ENCODE measurements at regions not wholly inside any gene's neighbourhood (a gene's known extent, or its start where the extent isn't known, plus 50 kb on each side); places are given as distances from the start of the nearest gene placed in this dataset.

GRCh38 chr6:88311561-88311960, 145.4 kb upstream of the CNR1 start:
- DNase-seq = no peak

- DNase-seq = no peak
Observed at GRCh38 chr6:88304520-88304919, 138.4 kb upstream of the CNR1 start.

- no peak for DNase-seq
Observed at GRCh38 chr6:88302769-88303225, 136.7 kb upstream of the CNR1 start.

GRCh38 chr6:88301888-88302768, 136.0 kb upstream of the CNR1 start:
- no peak for DNase-seq

- no peak for DNase-seq
Observed at GRCh38 chr6:88301256-88301655, 135.1 kb upstream of the CNR1 start.

GRCh38 chr6:88298066-88298845, 132.1 kb upstream of the CNR1 start:
- peak in 1 of 14 donors; percentile 20 for DNase-seq

GRCh38 chr6:88296694-88297093, 130.5 kb upstream of the CNR1 start:
- no peak for DNase-seq

GRCh38 chr6:88295663-88296062, 129.5 kb upstream of the CNR1 start:
- no peak for DNase-seq

- no peak for DNase-seq
Observed at GRCh38 chr6:88294702-88295101, 128.6 kb upstream of the CNR1 start.

- no peak for DNase-seq
Observed at GRCh38 chr6:88290411-88290810, 124.3 kb upstream of the CNR1 start.

- DNase-seq = no peak
Observed at GRCh38 chr6:88287696-88288095, 121.5 kb upstream of the CNR1 start.

- no peak for DNase-seq
Observed at GRCh38 chr6:88276331-88276730, 110.2 kb upstream of the CNR1 start.

- DNase-seq = no peak
Observed at GRCh38 chr6:88268508-88268907, 102.4 kb upstream of the CNR1 start.

GRCh38 chr6:88266126-88266525, 100.0 kb upstream of the CNR1 start:
- DNase-seq = peak in 1 of 14 donors; percentile 29

GRCh38 chr6:88263591-88263990, 97.4 kb upstream of the CNR1 start:
- DNase-seq = no peak

- DNase-seq = no peak
Observed at GRCh38 chr6:88262332-88262731, 96.2 kb upstream of the CNR1 start.

GRCh38 chr6:88251301-88251700, 85.2 kb upstream of the CNR1 start:
- no peak for DNase-seq

GRCh38 chr6:88248709-88249321, 82.7 kb upstream of the CNR1 start:
- no peak for DNase-seq

GRCh38 chr6:88246654-88247053, 80.5 kb upstream of the CNR1 start:
- DNase-seq = no peak

GRCh38 chr6:88244721-88245120, 78.6 kb upstream of the CNR1 start:
- no peak for DNase-seq

GRCh38 chr6:88238901-88239300, 72.8 kb upstream of the CNR1 start:
- peak in 1 of 14 donors; percentile 49 for DNase-seq

- peak in 1 of 14 donors; percentile 14 for DNase-seq
Observed at GRCh38 chr6:88238065-88238464, 71.9 kb upstream of the CNR1 start.
